ENCODE measurements at regions not wholly inside any gene's neighbourhood (a gene's known extent, or its start where the extent isn't known, plus 50 kb on each side); places are given as distances from the start of the nearest gene placed in this dataset.
A peak's percentile ranks its signal among the peaks of the same experiment; 100 is the strongest.

DNA sequence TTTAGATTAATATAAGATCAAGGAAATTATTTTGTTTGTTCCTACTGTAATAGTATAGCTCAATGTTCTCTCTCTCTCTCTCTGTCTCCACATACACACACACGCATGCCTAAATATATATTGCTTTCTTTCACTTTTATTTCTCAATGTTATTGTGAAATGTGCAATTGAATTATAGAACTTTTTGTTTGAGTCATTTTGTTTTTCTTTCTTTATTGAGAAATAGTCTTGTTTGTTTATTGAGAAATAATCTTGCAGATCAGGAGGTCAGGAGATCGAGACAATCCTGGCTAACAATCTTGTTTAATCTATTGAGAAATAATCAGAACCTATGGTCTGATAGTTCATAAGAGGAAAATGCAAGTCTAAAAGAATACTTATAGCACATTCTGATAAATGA, 1581.3 kb downstream of the EFNB2 start:
- Histone ChIP-seq H3K36me3 (ENCODE audit: control insufficient read depth, insufficient read depth, low read length) (no peaks in the 10 kb centered on the region), H3K4me3 (ENCODE audit: low read depth, low read length) (no peak overlapping the region), H3K27me3 (ENCODE audit: control insufficient read depth, insufficient read depth, low read length) (no peaks in the 10 kb centered on the region)
- DNase-seq (ENCODE audit: low read depth), result peak; percentile 34
- FAIRE-seq, result no peak
- TF ChIP-seq, protein P1, sequence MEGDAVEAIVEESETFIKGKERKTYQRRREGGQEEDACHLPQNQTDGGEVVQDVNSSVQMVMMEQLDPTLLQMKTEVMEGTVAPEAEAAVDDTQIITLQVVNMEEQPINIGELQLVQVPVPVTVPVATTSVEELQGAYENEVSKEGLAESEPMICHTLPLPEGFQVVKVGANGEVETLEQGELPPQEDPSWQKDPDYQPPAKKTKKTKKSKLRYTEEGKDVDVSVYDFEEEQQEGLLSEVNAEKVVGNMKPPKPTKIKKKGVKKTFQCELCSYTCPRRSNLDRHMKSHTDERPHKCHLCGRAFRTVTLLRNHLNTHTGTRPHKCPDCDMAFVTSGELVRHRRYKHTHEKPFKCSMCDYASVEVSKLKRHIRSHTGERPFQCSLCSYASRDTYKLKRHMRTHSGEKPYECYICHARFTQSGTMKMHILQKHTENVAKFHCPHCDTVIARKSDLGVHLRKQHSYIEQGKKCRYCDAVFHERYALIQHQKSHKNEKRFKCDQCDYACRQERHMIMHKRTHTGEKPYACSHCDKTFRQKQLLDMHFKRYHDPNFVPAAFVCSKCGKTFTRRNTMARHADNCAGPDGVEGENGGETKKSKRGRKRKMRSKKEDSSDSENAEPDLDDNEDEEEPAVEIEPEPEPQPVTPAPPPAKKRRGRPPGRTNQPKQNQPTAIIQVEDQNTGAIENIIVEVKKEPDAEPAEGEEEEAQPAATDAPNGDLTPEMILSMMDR (IDR thresholded peaks at IDR 0.05; ENCODE audit: insufficient read depth, low read length, severe bottlenecking), result no peak

DNA sequence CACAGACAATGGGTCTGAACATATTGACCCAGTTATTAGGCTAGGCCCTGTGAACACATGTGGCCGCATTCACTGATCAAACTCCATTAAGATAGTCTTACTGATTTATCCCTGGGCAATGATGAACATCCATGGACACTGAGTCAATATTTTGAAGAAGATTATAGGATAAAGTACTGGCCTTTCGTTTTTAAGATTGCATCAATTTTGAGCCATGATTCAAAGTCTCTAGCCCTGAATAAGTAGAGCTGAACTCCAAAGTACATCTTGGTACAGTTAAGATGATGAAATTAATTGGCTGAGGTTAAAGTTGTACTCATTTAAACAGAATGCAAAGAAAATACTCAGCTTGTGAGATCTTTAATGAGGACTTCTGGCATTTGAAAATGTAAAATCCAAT, 1581.9 kb downstream of the EFNB2 start:
- Histone ChIP-seq H3K27me3 (ENCODE audit: control insufficient read depth, insufficient read depth, low read length) (no peaks in the 10 kb centered on the region), H3K4me3 (ENCODE audit: low read depth, low read length) (no peak overlapping the region), H3K36me3 (ENCODE audit: control insufficient read depth, insufficient read depth, low read length) (no peaks in the 10 kb centered on the region)
- TF ChIP-seq, protein P1 (IDR thresholded peaks at IDR 0.05; ENCODE audit: insufficient read depth, low read length, severe bottlenecking), result no peak
- no peak for FAIRE-seq
- DNase-seq (ENCODE audit: low read depth), result no peak

DNA sequence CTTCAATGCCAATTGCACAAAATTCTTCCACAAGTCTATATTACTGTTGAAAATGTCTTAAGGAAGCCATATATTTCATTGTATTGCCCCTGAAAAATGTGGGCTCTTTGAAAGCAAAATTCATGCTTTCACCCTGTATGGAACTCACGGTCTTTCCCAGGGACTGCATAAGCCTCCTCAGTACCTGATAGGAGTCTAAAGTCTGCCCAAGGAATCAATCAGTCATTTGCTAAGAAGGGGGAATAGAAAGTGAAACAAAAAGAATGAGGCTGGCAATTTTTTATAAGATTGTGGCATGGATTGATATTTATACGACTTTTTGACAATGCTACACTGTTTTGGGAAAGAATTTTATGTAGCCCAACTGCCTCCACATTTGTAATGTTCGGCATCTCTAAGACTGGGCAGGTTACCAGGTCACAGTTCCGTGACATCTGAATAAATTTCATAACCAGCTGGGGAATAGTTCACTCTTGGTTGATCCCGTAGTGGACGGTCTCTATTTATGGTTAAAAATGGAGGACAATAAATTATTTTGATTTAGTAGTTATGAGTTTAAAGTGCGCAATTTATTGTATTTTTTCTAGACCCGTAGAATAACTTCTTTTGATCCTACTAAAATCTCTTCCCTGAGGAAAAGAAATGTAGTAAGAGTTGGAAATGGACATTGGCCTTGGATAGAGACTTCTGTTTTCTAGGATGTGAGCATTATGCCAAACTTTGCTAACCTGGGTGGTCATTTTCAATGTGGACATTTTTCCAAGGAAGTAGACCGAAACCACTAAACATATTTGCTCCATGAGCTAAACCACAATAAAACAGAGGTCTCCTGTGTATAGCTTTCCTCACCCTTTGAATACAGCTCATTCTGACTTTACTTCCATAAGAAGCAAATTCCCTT, 1585.4 kb downstream of the EFNB2 start:
- Histone ChIP-seq H3K36me3 (ENCODE audit: control insufficient read depth, insufficient read depth, low read length) (no peaks in the 10 kb centered on the region), H3K27me3 (ENCODE audit: control insufficient read depth, insufficient read depth, low read length) (no peaks in the 10 kb centered on the region), H3K4me3 (ENCODE audit: low read depth, low read length) (no peak overlapping the region)
- no peak for DNase-seq (ENCODE audit: low read depth)
- TF ChIP-seq, protein P1 (IDR thresholded peaks at IDR 0.05; ENCODE audit: insufficient read depth, low read length, severe bottlenecking), result no peak
- FAIRE-seq, result no peak

DNA sequence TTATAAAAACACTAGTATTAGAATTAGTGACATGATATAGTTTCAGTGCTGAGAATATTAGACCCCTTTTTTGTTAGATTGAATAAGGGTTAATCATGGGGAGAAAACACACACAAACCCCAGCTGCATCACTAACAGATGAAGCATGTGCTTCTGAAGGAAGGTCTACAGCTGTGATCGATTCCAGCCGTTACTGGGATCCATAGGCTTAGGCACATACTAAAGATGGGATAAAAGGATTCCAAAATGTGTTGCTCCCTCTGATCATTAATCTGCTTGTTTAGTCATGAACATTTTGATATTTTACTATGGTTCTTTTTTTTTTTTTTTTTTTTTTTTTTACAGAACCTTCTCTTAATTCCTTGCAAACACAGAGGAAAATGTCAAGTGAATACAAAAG, 1591.3 kb downstream of the EFNB2 start:
- no peak overlapping the region for H3K4me3 ChIP-seq (ENCODE audit: low read depth, low read length)
- no peaks in the 10 kb centered on the region for H3K27me3 ChIP-seq (ENCODE audit: control insufficient read depth, insufficient read depth, low read length)
- H3K36me3 ChIP-seq (ENCODE audit: control insufficient read depth, insufficient read depth, low read length), result no peaks in the 10 kb centered on the region
- TF ChIP-seq, protein P1 (IDR thresholded peaks at IDR 0.05; ENCODE audit: insufficient read depth, low read length, severe bottlenecking), result no peak
- DNase-seq (ENCODE audit: low read depth) (no peak), FAIRE-seq (no peak)

DNA sequence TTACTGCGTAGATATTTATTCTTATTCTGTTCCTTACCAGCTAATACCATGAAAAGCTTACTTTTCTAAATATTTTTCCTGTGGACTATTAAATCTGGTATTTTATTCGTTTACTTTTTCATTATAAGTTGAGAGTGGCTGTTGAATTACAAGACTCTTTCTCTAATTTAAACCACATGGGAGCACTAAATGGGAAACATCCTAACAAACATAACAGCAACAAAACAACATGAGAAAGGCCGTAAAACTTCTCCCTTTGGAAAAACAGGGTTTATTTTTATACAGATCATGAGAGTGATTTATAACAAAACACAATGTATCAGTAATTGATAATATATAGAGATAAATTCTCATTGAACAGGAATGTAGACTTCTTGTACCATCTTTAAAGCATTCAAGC, 1592.1 kb downstream of the EFNB2 start:
- FAIRE-seq, result no peak
- TF ChIP-seq, protein P1 (IDR thresholded peaks at IDR 0.05; ENCODE audit: insufficient read depth, low read length, severe bottlenecking), result no peak
- Histone ChIP-seq H3K27me3 (ENCODE audit: control insufficient read depth, insufficient read depth, low read length) (no peaks in the 10 kb centered on the region), H3K4me3 (ENCODE audit: low read depth, low read length) (no peak overlapping the region), H3K36me3 (ENCODE audit: control insufficient read depth, insufficient read depth, low read length) (no peaks in the 10 kb centered on the region)
- no peak for DNase-seq (ENCODE audit: low read depth)
